Endothelial cell (in vitro differentiated cells): ENCODE measurements at regions not wholly inside any gene's neighbourhood (a gene's known extent, or its start where the extent isn't known, plus 50 kb on each side); places are given as distances from the start of the nearest gene placed in this dataset.

Experiments used
- DNase-seq: peaks from one replicate; pipeline ENCODE4 v3.0.0; 2021; ENCODE audit warnings: low spot score
- H3K27ac Mint-ChIP-seq: one replicate; pipeline ENCODE4 v1.8.0; 2021; ENCODE audit warnings: mixed read lengths, inconsistent platforms; ENCODE audit not compliant: unreplicated experiment
- H3K27me3 Mint-ChIP-seq: one replicate; pipeline ENCODE4 v1.8.0; 2021; ENCODE audit warnings: mild to moderate bottlenecking, moderate library complexity, mixed read lengths, inconsistent platforms; ENCODE audit not compliant: unreplicated experiment
- H3K36me3 Mint-ChIP-seq: one replicate; pipeline ENCODE4 v1.8.0; 2021; ENCODE audit warnings: mild to moderate bottlenecking, low read depth, mixed read lengths, inconsistent platforms; ENCODE audit not compliant: unreplicated experiment
- H3K4me1 Mint-ChIP-seq: one replicate; pipeline ENCODE4 v1.8.0; 2021; ENCODE audit warnings: mild to moderate bottlenecking, mixed read lengths, inconsistent platforms; ENCODE audit not compliant: unreplicated experiment
- H3K4me3 Mint-ChIP-seq: one replicate; pipeline ENCODE4 v1.8.0; 2021; ENCODE audit warnings: mild to moderate bottlenecking, mixed read lengths, inconsistent platforms; ENCODE audit not compliant: unreplicated experiment
- H3K9me3 Mint-ChIP-seq: one replicate; pipeline ENCODE4 v1.8.0; 2021; ENCODE audit warnings: mixed read lengths, inconsistent platforms; ENCODE audit not compliant: unreplicated experiment
- CTCF ChIP-seq: fragments of 200-600 bp; sonication (generic); IDR thresholded peaks from one replicate; pipeline ENCODE4 v1.5.0; 2021; ENCODE audit warnings: antibody characterized with exemption; ENCODE audit not compliant: unreplicated experiment

GRCh38 chr2:236763857-236764256 lies 194.2 kb downstream of the ACKR3 start:
- no peak for DNase-seq
- Mint-ChIP-seq H3K27ac (no peak overlapping the region), H3K36me3 (no peaks in the 10 kb centered on the region), H3K9me3 (no peaks in the 10 kb centered on the region), H3K4me3 (no peak overlapping the region), H3K27me3 (no peaks in the 10 kb centered on the region), H3K4me1 (peaks cover 4% of the 10 kb centered on the region)
- no peak for TF ChIP-seq CTCF

- no peak for DNase-seq
- TF ChIP-seq CTCF, result no peak
- no peaks in the 10 kb centered on the region for H3K27me3 Mint-ChIP-seq
- peaks cover 4% of the 10 kb centered on the region for H3K4me1 Mint-ChIP-seq
- no peak overlapping the region for H3K4me3 Mint-ChIP-seq
- no peaks in the 10 kb centered on the region for H3K9me3 Mint-ChIP-seq
- no peak overlapping the region for H3K27ac Mint-ChIP-seq
- H3K36me3 Mint-ChIP-seq, result no peaks in the 10 kb centered on the region
Observed at GRCh38 chr2:236764716-236765115, 195.1 kb downstream of the ACKR3 start.

- H3K36me3 Mint-ChIP-seq, result no peaks in the 10 kb centered on the region
- no peak for TF ChIP-seq CTCF
- peaks cover 4% of the 10 kb centered on the region for H3K4me1 Mint-ChIP-seq
- H3K27ac Mint-ChIP-seq, result no peak overlapping the region
- no peak for DNase-seq
- no peak overlapping the region for H3K4me3 Mint-ChIP-seq
- no peaks in the 10 kb centered on the region for H3K9me3 Mint-ChIP-seq
- no peaks in the 10 kb centered on the region for H3K27me3 Mint-ChIP-seq
Observed at GRCh38 chr2:236765478-236765877, 195.9 kb downstream of the ACKR3 start.

- Mint-ChIP-seq H3K27me3 (no peaks in the 10 kb centered on the region), H3K27ac (no peak overlapping the region)
- TF ChIP-seq CTCF, result no peak
Observed at GRCh38 chr2:236766850-236767249, 197.2 kb downstream of the ACKR3 start.

GRCh38 chr2:236767941-236768340 lies 198.3 kb downstream of the ACKR3 start:
- H3K27ac Mint-ChIP-seq, result no peak overlapping the region
- TF ChIP-seq CTCF, result no peak
- no peaks in the 10 kb centered on the region for H3K9me3 Mint-ChIP-seq
- peaks cover 13% of the 10 kb centered on the region for H3K4me1 Mint-ChIP-seq
- no peak for DNase-seq
- H3K4me3 Mint-ChIP-seq, result no peak overlapping the region
- no peaks in the 10 kb centered on the region for H3K27me3 Mint-ChIP-seq
- H3K36me3 Mint-ChIP-seq, result no peaks in the 10 kb centered on the region

More at GRCh38 chr2:236766850-236767249, 197.2 kb downstream of the ACKR3 start:
- Mint-ChIP-seq H3K9me3 (no peaks in the 10 kb centered on the region), H3K36me3 (no peaks in the 10 kb centered on the region), H3K4me1 (peaks cover 6% of the 10 kb centered on the region), H3K4me3 (no peak overlapping the region)
- no peak for DNase-seq
